ENCODE measurements at regions not wholly inside any gene's neighbourhood (a gene's known extent, or its start where the extent isn't known, plus 50 kb on each side); places are given as distances from the start of the nearest gene placed in this dataset.

- H3K79me2 ChIP-seq (ENCODE audit: low read length), result no peaks in the 10 kb centered on the region
- ATAC-seq (no peak), DNase-seq (no peak)
- intact Hi-C loops (cut with micrococcal nuclease), result no loop called here
- no TSS peak for BruUV-seq (replicated peaks)
- H3K9me3 ChIP-seq (ENCODE audit: low read length), result 0 out of 2 replicates have a peak, but pooled peaks cover 12% of the 10 kb centered on the region
- ChIA-PET CTCF (no interaction called here), POLR2A (ENCODE audit: unreplicated experiment) (no interaction called here)
- H3K27me3 ChIP-seq (ENCODE audit: low read length), result no peaks in the 10 kb centered on the region
- no peaks in the 10 kb centered on the region for H3K36me3 ChIP-seq (ENCODE audit: low read depth, low read length)
- TF ChIP-seq EZH2 (IDR thresholded peaks at IDR 0.05; ENCODE audit: low read length, unreplicated experiment) (no peak), CTCF (conservative IDR thresholded peaks at IDR 0.05; ENCODE audit: low read depth, low read length) (no peak)
- no peaks in the 10 kb centered on the region for H3K4me1 ChIP-seq (ENCODE audit: insufficient read depth, low read length)
- H4K20me1 ChIP-seq (ENCODE audit: low read length), result no peaks in the 10 kb centered on the region
- no peak overlapping the region for H3K4me3 ChIP-seq (ENCODE audit: low read length)
- H3K9me2 ChIP-seq (replicated peaks; ENCODE audit: low read length), result no peaks in the 10 kb centered on the region
- no peak overlapping the region for H3K27ac ChIP-seq (ENCODE audit: low read length)
- H3K4me2 ChIP-seq (ENCODE audit: low read length), result no peak overlapping the region
- H2AFZ ChIP-seq (ENCODE audit: low read length), result no peak overlapping the region
- no peak overlapping the region for H3K9ac ChIP-seq (ENCODE audit: low read length)
- H3F3A ChIP-seq (ENCODE audit: low read length, unreplicated experiment), result no peaks in the 10 kb centered on the region
Observed at GRCh38 chr7:69198250-69198649, 400.0 kb upstream of the AUTS2 start.

DNA sequence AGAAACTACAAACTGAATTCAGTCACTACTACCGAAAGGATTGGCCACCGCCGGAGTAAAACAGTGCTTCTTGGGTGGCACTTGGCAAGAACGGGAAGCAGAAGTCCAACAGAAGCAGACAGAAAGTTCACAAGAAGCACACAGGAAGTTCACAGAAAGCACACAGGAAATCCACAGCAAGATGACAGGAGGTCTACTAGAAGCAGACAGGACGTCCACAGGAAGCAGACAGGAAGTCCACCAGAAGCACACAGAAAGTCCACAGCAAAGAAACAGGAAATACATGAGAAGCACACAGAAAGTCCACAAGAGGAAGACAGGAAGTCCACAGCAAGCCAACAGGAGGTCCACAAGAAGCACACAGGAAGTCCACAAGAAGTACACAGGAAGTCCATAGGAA is 399.2 kb upstream of the AUTS2 start:
- Histone ChIP-seq H3K4me2 (ENCODE audit: low read length) (no peak overlapping the region), H3K9me3 (ENCODE audit: low read length) (0 out of 2 replicates have a peak, but pooled peaks cover 12% of the 10 kb centered on the region), H3F3A (ENCODE audit: low read length, unreplicated experiment) (no peaks in the 10 kb centered on the region), H3K36me3 (ENCODE audit: low read depth, low read length) (no peaks in the 10 kb centered on the region), H3K9me2 (replicated peaks; ENCODE audit: low read length) (no peaks in the 10 kb centered on the region), H2AFZ (ENCODE audit: low read length) (no peak overlapping the region), H3K4me1 (ENCODE audit: insufficient read depth, low read length) (no peaks in the 10 kb centered on the region), H3K79me2 (ENCODE audit: low read length) (no peaks in the 10 kb centered on the region), H3K9ac (ENCODE audit: low read length) (no peak overlapping the region), H3K27me3 (ENCODE audit: low read length) (no peaks in the 10 kb centered on the region), H3K27ac (ENCODE audit: low read length) (no peak overlapping the region), H3K4me3 (ENCODE audit: low read length) (no peak overlapping the region), H4K20me1 (ENCODE audit: low read length) (no peaks in the 10 kb centered on the region)
- ATAC-seq (no peak), DNase-seq (no peak)
- intact Hi-C loops (cut with micrococcal nuclease), result no loop called here
- POLR2A ChIA-PET (ENCODE audit: unreplicated experiment), result no interaction called here
- no peak for TF ChIP-seq EZH2 (IDR thresholded peaks at IDR 0.05; ENCODE audit: low read length, unreplicated experiment)
- TF ChIP-seq EZH2phosphoT487 (IDR thresholded peaks at IDR 0.05; ENCODE audit: borderline replicate concordance, low read length), result no peak
- TF ChIP-seq CTCF (conservative IDR thresholded peaks at IDR 0.05; ENCODE audit: low read depth, low read length), result no peak
- BruUV-seq (replicated peaks), result no TSS peak
- CTCF ChIA-PET, result no interaction called here

DNA sequence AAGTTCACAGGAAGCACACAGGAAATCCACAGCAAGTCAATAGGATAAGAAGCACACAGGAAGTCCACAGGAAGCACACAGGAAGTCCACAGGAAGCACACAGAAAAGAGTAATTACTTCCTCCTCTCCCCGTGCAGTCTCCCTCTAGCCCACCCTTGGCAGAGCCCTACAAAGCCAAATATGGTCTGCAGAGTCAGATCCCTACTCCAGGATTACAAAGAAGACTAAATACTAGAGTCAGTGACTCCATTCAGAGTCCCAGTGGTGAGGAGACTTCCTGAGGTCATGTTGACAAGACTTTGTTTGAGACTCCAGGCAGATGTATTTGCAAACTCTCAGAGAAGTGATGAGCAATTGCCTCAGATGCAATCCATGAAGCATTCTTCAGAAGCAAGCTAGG is 398.6 kb upstream of the AUTS2 start:
- H3K36me3 ChIP-seq (ENCODE audit: low read depth, low read length), result no peaks in the 10 kb centered on the region
- no peak for DNase-seq
- H3K4me2 ChIP-seq (ENCODE audit: low read length), result no peak overlapping the region
- no peaks in the 10 kb centered on the region for H4K20me1 ChIP-seq (ENCODE audit: low read length)
- ChIA-PET CTCF (no interaction called here), POLR2A (ENCODE audit: unreplicated experiment) (no interaction called here)
- no peaks in the 10 kb centered on the region for H3K79me2 ChIP-seq (ENCODE audit: low read length)
- H3K27ac ChIP-seq (ENCODE audit: low read length), result no peak overlapping the region
- H3K27me3 ChIP-seq (ENCODE audit: low read length), result no peaks in the 10 kb centered on the region
- H3K4me1 ChIP-seq (ENCODE audit: insufficient read depth, low read length), result no peaks in the 10 kb centered on the region
- TF ChIP-seq EZH2phosphoT487 (IDR thresholded peaks at IDR 0.05; ENCODE audit: borderline replicate concordance, low read length) (no peak), CTCF (conservative IDR thresholded peaks at IDR 0.05; ENCODE audit: low read depth, low read length) (no peak), EZH2 (IDR thresholded peaks at IDR 0.05; ENCODE audit: low read length, unreplicated experiment) (no peak)
- H3F3A ChIP-seq (ENCODE audit: low read length, unreplicated experiment), result no peaks in the 10 kb centered on the region
- no TSS peak for BruUV-seq (replicated peaks)
- no peak overlapping the region for H2AFZ ChIP-seq (ENCODE audit: low read length)
- ATAC-seq, result no peak
- no peak overlapping the region for H3K4me3 ChIP-seq (ENCODE audit: low read length)
- no peak overlapping the region for H3K9ac ChIP-seq (ENCODE audit: low read length)
- H3K9me3 ChIP-seq (ENCODE audit: low read length), result 0 out of 2 replicates have a peak, but pooled peaks cover 12% of the 10 kb centered on the region
- intact Hi-C loops (cut with micrococcal nuclease), result no loop called here
- H3K9me2 ChIP-seq (replicated peaks; ENCODE audit: low read length), result no peaks in the 10 kb centered on the region
